Memory B cell (primary cell): ENCODE measurements at regions not wholly inside any gene's neighbourhood (a gene's known extent, or its start where the extent isn't known, plus 50 kb on each side); places are given as distances from the start of the nearest gene placed in this dataset.

ENCODE experiments used
- ATAC-seq: fragments of 150-1000 bp; cut with Tn5 transposase; 2 replicates; pipeline ENCODE4 v1.10.0; 2021; ENCODE audit warnings: low read depth, mild to moderate bottlenecking, moderate library complexity
- DNase-seq, 2 donors: peaks; one replicate each; pipeline ENCODE4 v3.0.0; 2022; ENCODE audit warnings: low spot score in 2 of 2
- H3K27ac Mint-ChIP-seq: one replicate; pipeline ENCODE4 v1.8.0; 2022; ENCODE audit warnings: mild to moderate bottlenecking, moderate library complexity, mixed read lengths
- H3K27me3 Mint-ChIP-seq: one replicate; pipeline ENCODE4 v1.8.0; 2022; ENCODE audit warnings: mixed read lengths
- H3K36me3 Mint-ChIP-seq: one replicate; pipeline ENCODE4 v1.8.0; 2022; ENCODE audit warnings: mild to moderate bottlenecking, mixed read lengths
- H3K4me1 Mint-ChIP-seq: one replicate; pipeline ENCODE4 v1.8.0; 2022; ENCODE audit warnings: mixed read lengths
- H3K4me3 Mint-ChIP-seq: one replicate; pipeline ENCODE4 v1.8.0; 2022; ENCODE audit warnings: mild to moderate bottlenecking, moderate library complexity, mixed read lengths
- H3K9me3 Mint-ChIP-seq: one replicate; pipeline ENCODE4 v1.8.0; 2022; ENCODE audit warnings: mixed read lengths

- Mint-ChIP-seq H3K27ac (peak overlapping the region; percentile 14), H3K4me1 (peaks cover 12% of the 10 kb centered on the region), H3K4me3 (no peak overlapping the region), H3K27me3 (peaks cover 9% of the 10 kb centered on the region), H3K36me3 (peaks cover 3% of the 10 kb centered on the region), H3K9me3 (peaks cover 3% of the 10 kb centered on the region)
- ATAC-seq (peak; percentile 73), DNase-seq (no peak)
Measured at GRCh38 chr6:11833626-11834592, 55.3 kb upstream of the ADTRP start.

- peaks cover 20% of the 10 kb centered on the region for H3K4me1 Mint-ChIP-seq
- no peaks in the 10 kb centered on the region for H3K36me3 Mint-ChIP-seq
- ATAC-seq, result no peak
- DNase-seq, result no peak
- H3K4me3 Mint-ChIP-seq, result no peak overlapping the region
- H3K9me3 Mint-ChIP-seq, result no peaks in the 10 kb centered on the region
- peaks cover 7% of the 10 kb centered on the region for H3K27me3 Mint-ChIP-seq
- H3K27ac Mint-ChIP-seq, result no peak overlapping the region
Measured at GRCh38 chr6:11831653-11832052, 53.0 kb upstream of the ADTRP start.

- H3K4me3 Mint-ChIP-seq, result no peak overlapping the region
- no peak for ATAC-seq
- H3K4me1 Mint-ChIP-seq, result peaks cover 20% of the 10 kb centered on the region
- no peak for DNase-seq
- H3K27me3 Mint-ChIP-seq, result peaks cover 7% of the 10 kb centered on the region
- no peaks in the 10 kb centered on the region for H3K9me3 Mint-ChIP-seq
- H3K36me3 Mint-ChIP-seq, result no peaks in the 10 kb centered on the region
- H3K27ac Mint-ChIP-seq, result no peak overlapping the region
Measured at GRCh38 chr6:11830520-11830919, 51.9 kb upstream of the ADTRP start.

- Mint-ChIP-seq H3K27me3 (peaks cover 7% of the 10 kb centered on the region), H3K36me3 (no peaks in the 10 kb centered on the region), H3K4me1 (peaks cover 21% of the 10 kb centered on the region), H3K4me3 (no peak overlapping the region), H3K27ac (no peak overlapping the region), H3K9me3 (no peaks in the 10 kb centered on the region)
- ATAC-seq, result no peak
- no peak for DNase-seq
Measured at GRCh38 chr6:11830105-11830504, 51.5 kb upstream of the ADTRP start.

- Mint-ChIP-seq H3K4me1 (peaks cover 21% of the 10 kb centered on the region), H3K27ac (no peak overlapping the region), H3K9me3 (no peaks in the 10 kb centered on the region), H3K27me3 (peaks cover 7% of the 10 kb centered on the region), H3K36me3 (no peaks in the 10 kb centered on the region), H3K4me3 (no peak overlapping the region)
- ATAC-seq, result peak; percentile 72
- no peak for DNase-seq
Measured at GRCh38 chr6:11828262-11828870, 49.8 kb upstream of the ADTRP start.
